A549 (cell line): ENCODE measurements at regions not wholly inside any gene's neighbourhood (a gene's known extent, or its start where the extent isn't known, plus 50 kb on each side); places are given as distances from the start of the nearest gene placed in this dataset.

Source experiments
- ATAC-seq, 2 experiments: fragments of 200-7000 bp in 1 of 2; fragments of >200 bp in 1 of 2; cut with Nextera tagmentation in 1 of 2; cut with Tn5 transposase in 1 of 2; 3 replicates each; pipeline versions ENCODE4 v1.8.0 to v1.9.1; 2018 to 2020; ENCODE audit warnings: mild to moderate bottlenecking in 1 of 2, moderate library complexity in 1 of 2
- CTCF ChIA-PET: fragments of 300-600 bp; sonication (Branson Sonifier 250); formaldehyde crosslinking; extraction: SDS; loops from one replicate; lab custom pipeline; 2021; ENCODE audit warnings: antibody characterized with exemption, inconsistent platforms; lab: Yijun Ruan, JAX
- POLR2A ChIA-PET: fragments of 350-600 bp; formaldehyde crosslinking; extraction: SDS; loops from one replicate; lab custom pipeline; 2021; ENCODE audit warnings: antibody characterized with exemption, inconsistent platforms; lab: Yijun Ruan, JAX
- DNase-seq, 2 experiments: peaks; one replicate each; pipeline versions ENCODE4 v3.0.0 to v3.0.0-alpha.2; 2011 to 2016; ENCODE audit warnings: low read depth in 1 of 2, low spot score in 1 of 2
- FAIRE-seq: peaks from 2 replicates; lab custom pipeline; 2011; peaks lifted over from hg19 to GRCh38; lab: Jason Lieb, UNC
- H3K27ac ChIP-seq, 2 experiments: fragments of >200 bp; sonication (Bioruptor Twin); formaldehyde crosslinking; 3 replicates each; pipeline ENCODE4 v1.5.1; 2016 to 2017
- H3K4me1 ChIP-seq: fragments of >200 bp; sonication (Bioruptor Twin); formaldehyde crosslinking; 3 replicates; pipeline ENCODE4 v1.6.1; 2016
- H3K4me2 ChIP-seq: fragments of >200 bp; sonication (Bioruptor Twin); formaldehyde crosslinking; 3 replicates; pipeline ENCODE4 v1.6.1; 2016
- H3K4me3 ChIP-seq: fragments of >200 bp; sonication (Bioruptor Twin); formaldehyde crosslinking; 3 replicates; pipeline ENCODE4 v1.5.1; 2016
- H3K9me3 ChIP-seq: fragments of >200 bp; sonication (Bioruptor Twin); formaldehyde crosslinking; 3 replicates; pipeline ENCODE4 v1.6.1; 2016
- ATOH8 ChIP-seq: fragments of 250-450 bp; sonication (Bioruptor Pico); IDR thresholded peaks from 2 replicates; pipeline ENCODE4 v1.5.0; 2020; ENCODE audit warnings: low read depth, mild to moderate bottlenecking, moderate library complexity
- CBX2 ChIP-seq: fragments of 200-600 bp; sonication (generic); IDR thresholded peaks from 2 replicates; pipeline ENCODE4 v1.6.1; 2016; ENCODE audit warnings: low read depth, mild to moderate bottlenecking, borderline replicate concordance
- CBX8 ChIP-seq: fragments of 200-600 bp; sonication (generic); IDR thresholded peaks from 2 replicates; pipeline ENCODE4 v1.6.1; 2016
- CTCF ChIP-seq: fragments of >200 bp; sonication (Bioruptor Twin); formaldehyde crosslinking; IDR thresholded peaks from 3 replicates; pipeline ENCODE4 v1.5.1; 2016
- E2F6 ChIP-seq: IDR thresholded peaks from 2 replicates; pipeline ENCODE4 v1.6.1; 2012; ENCODE audit warnings: low read depth, borderline replicate concordance
- EHF ChIP-seq: fragments of 250-450 bp; sonication (Bioruptor Pico); IDR thresholded peaks from 2 replicates; pipeline ENCODE4 v1.5.0; 2020; ENCODE audit warnings: mild to moderate bottlenecking
- EHMT2 ChIP-seq: fragments of 200-600 bp; sonication (generic); IDR thresholded peaks from 2 replicates; pipeline ENCODE4 v1.6.1; 2016; ENCODE audit warnings: antibody characterized with exemption, low read depth, mild to moderate bottlenecking, moderate library complexity
- ELK1 ChIP-seq: fragments of 150-350 bp; IDR thresholded peaks from 2 replicates; pipeline ENCODE4 v1.6.1; 2014; ENCODE audit warnings: low read depth, mild to moderate bottlenecking, low read length
- EP300 ChIP-seq, 2 experiments: fragments of >200 bp; sonication (Bioruptor Twin); formaldehyde crosslinking; IDR thresholded peaks; 2 replicates in 1 of 2; 3 replicates in 1 of 2; pipeline ENCODE4 v1.6.1; 2016 to 2017
- FOSL2 ChIP-seq, 2 experiments: fragments of 450-650 bp in 1 of 2; fragments of >200 bp in 1 of 2; sonication (Bioruptor Twin) in 1 of 2; formaldehyde crosslinking; IDR thresholded peaks; 2 replicates each; pipeline versions ENCODE4 v1.5.0 to v1.6.1; 2016 to 2020; ENCODE audit warnings: mild to moderate bottlenecking in 1 of 2, moderate library complexity in 1 of 2
- FOXS1 ChIP-seq: fragments of 250-450 bp; sonication (Bioruptor Pico); IDR thresholded peaks from 2 replicates; pipeline ENCODE4 v1.5.0; 2020; ENCODE audit warnings: mild to moderate bottlenecking, moderate library complexity
- HDAC2 ChIP-seq: fragments of 200-600 bp; sonication (generic); IDR thresholded peaks from 2 replicates; pipeline ENCODE4 v1.6.1; 2016
- HMGXB4 ChIP-seq: fragments of 250-450 bp; sonication (Bioruptor Pico); IDR thresholded peaks from 2 replicates; pipeline ENCODE4 v1.5.0; 2021; ENCODE audit warnings: mild to moderate bottlenecking, moderate library complexity, borderline replicate concordance
- HOXA7 ChIP-seq: fragments of 250-450 bp; sonication (Bioruptor Pico); IDR thresholded peaks from 2 replicates; pipeline ENCODE4 v1.5.0; 2020; ENCODE audit warnings: mild to moderate bottlenecking, moderate library complexity
- KDM5A ChIP-seq: fragments of 200-600 bp; sonication (generic); IDR thresholded peaks from 2 replicates; pipeline ENCODE4 v1.6.1; 2016; ENCODE audit warnings: antibody characterized with exemption, mild to moderate bottlenecking
- MAFK ChIP-seq: fragments of 450-650 bp; IDR thresholded peaks from 2 replicates; pipeline ENCODE4 v1.6.1; 2014; ENCODE audit not compliant: partially characterized antibody
- MAZ ChIP-seq: fragments of 150-350 bp; IDR thresholded peaks from 2 replicates; pipeline ENCODE4 v1.6.1; 2014; ENCODE audit warnings: antibody characterized with exemption, low read depth, low read length, borderline replicate concordance
- NPAS2 ChIP-seq: fragments of 250-450 bp; sonication (Bioruptor Pico); IDR thresholded peaks from 2 replicates; pipeline ENCODE4 v1.8.0; 2022; ENCODE audit warnings: mild to moderate bottlenecking, moderate library complexity, borderline replicate concordance
- NR3C1 ChIP-seq: fragments of >200 bp; sonication (Bioruptor Twin); formaldehyde crosslinking; IDR thresholded peaks from 3 replicates; pipeline ENCODE4 v1.6.1; 2017
- PHF8 ChIP-seq: fragments of 200-600 bp; sonication (generic); IDR thresholded peaks from 2 replicates; pipeline ENCODE4 v1.6.1; 2016; ENCODE audit warnings: low read depth, mild to moderate bottlenecking, antibody characterized with exemption, moderate library complexity, borderline replicate concordance
- POLR2A ChIP-seq: IDR thresholded peaks from 2 replicates; pipeline ENCODE4 v1.6.1; 2012; ENCODE audit warnings: mild to moderate bottlenecking, low read length
- RAD21 ChIP-seq, 2 experiments: fragments of >200 bp in 1 of 2; sonication (Bioruptor Twin) in 1 of 2; formaldehyde crosslinking in 1 of 2; IDR thresholded peaks in 1 of 2; conservative IDR thresholded peaks in 1 of 2; 2 replicates in 1 of 2; 3 replicates in 1 of 2; pipeline ENCODE4 v1.6.1; 2012 to 2018; ENCODE audit warnings: inconsistent platforms in 1 of 2
- REST ChIP-seq: fragments of 200-600 bp; sonication (generic); IDR thresholded peaks from 2 replicates; pipeline ENCODE4 v1.6.1; 2016; ENCODE audit warnings: antibody characterized with exemption, mild to moderate bottlenecking, moderate library complexity
- USF2 ChIP-seq: fragments of 450-650 bp; IDR thresholded peaks from 2 replicates; pipeline ENCODE4 v1.6.1; 2014; ENCODE audit warnings: antibody characterized with exemption
- WGBS: methylation state at CpG from one replicate; pipeline ENCODE4 v1.1.6; 2017; ENCODE audit errors: missing lambda C conversion rate; 5-methylcytosine and 5-hydroxymethylcytosine counted together

GRCh38 chr9:103899866-103900265 lies 194.2 kb upstream of the SMC2 start:
- 9% methylated on average over 1 of the region's 1 CpG for WGBS
- TF ChIP-seq CBX8 (no peak), HOXA7 (CRISPR knock-in tag) (no peak), EP300 (IDR thresholded peaks at IDR 0.05) (no peak), FOXS1 (CRISPR knock-in tag) (no peak), POLR2A (no peak)
- no peak overlapping the region for H3K4me2 ChIP-seq
- ChIA-PET CTCF (no interaction called here), POLR2A (no interaction called here)
- FAIRE-seq (no peak), ATAC-seq (no peak), DNase-seq (no peak)
- H3K27ac ChIP-seq = no peak overlapping the region
- no peak overlapping the region for H3K4me3 ChIP-seq
- H3K9me3 ChIP-seq = no peaks in the 10 kb centered on the region
- no peaks in the 10 kb centered on the region for H3K4me1 ChIP-seq

- WGBS = 62% methylated on average over 2 of the region's 2 CpGs
- Histone ChIP-seq H3K4me3 (no peak overlapping the region), H3K4me1 (no peaks in the 10 kb centered on the region), H3K4me2 (no peak overlapping the region), H3K27ac (no peak overlapping the region), H3K9me3 (no peaks in the 10 kb centered on the region)
- DNase-seq (no peak), FAIRE-seq (no peak), ATAC-seq (no peak)
- ChIA-PET POLR2A (no interaction called here), CTCF (no interaction called here)
- TF ChIP-seq NPAS2 (CRISPR knock-in tag) (no peak), MAZ (no peak), REST (no peak), E2F6 (no peak), ATOH8 (CRISPR knock-in tag) (no peak), MAFK (no peak), FOXS1 (CRISPR knock-in tag) (no peak), ELK1 (no peak), HDAC2 (no peak), PHF8 (no peak), USF2 (no peak), NR3C1 (no peak), EHF (CRISPR knock-in tag) (no peak), KDM5A (no peak), RAD21 (conservative IDR thresholded peaks at IDR 0.05 in 1 of 2, IDR thresholded peaks at IDR 0.05 in 1 of 2) (no peak), EHMT2 (no peak), FOSL2 (IDR thresholded peaks at IDR 0.05) (no peak), FOSL2 (CRISPR knock-in tag; IDR thresholded peaks at IDR 0.05) (no peak), CTCF (no peak), HMGXB4 (CRISPR knock-in tag) (no peak), CBX2 (no peak)
Measured at GRCh38 chr9:103900466-103900865, 193.6 kb upstream of the SMC2 start.
